ENCODE measurements at regions not wholly inside any gene's neighbourhood (a gene's known extent, or its start where the extent isn't known, plus 50 kb on each side); places are given as distances from the start of the nearest gene placed in this dataset.

DNA sequence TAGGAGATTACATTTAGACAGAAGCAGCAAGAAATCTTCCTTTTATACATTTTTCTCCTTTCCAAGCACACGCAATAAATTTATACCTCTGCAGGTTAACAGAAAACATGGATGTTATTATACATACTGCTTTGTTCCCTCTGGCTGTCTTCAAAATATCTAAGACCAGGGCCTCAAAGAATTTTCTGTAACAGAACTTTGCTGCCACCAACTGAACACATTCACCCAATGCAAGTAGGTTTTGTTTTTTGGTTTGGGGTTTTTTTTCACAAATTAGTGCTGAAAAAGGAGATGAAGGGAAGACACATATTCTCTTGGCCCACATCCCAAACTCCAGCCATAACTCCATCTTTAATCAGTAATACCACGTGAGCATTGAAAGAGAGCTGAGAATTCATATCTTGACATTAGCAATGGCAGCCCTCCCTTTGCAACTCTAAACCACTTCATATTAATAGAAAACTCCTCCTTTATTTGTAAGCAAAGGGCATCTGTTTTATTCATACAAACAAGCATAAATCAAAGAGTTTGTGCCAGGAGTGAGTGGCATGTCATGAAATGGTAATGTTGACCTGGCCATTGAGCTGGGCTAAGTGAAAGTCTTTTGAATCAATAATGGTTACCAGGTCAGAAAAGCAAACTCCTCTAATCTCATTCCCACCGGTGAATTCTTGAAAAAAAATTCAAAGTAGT, 150.8 kb upstream of the FSCB start:
- TF ChIP-seq CTCF (IDR thresholded peaks at IDR 0.05; ENCODE audit: insufficient read depth, low read depth, low read length, missing control alignments) = no peak
- no peak for DNase-seq (ENCODE audit: low read depth)
- no peak overlapping the region for H3K4me3 ChIP-seq (ENCODE audit: low read depth, low read length)

- no peak overlapping the region for H3K4me3 ChIP-seq (ENCODE audit: low read depth, low read length)
- TF ChIP-seq CTCF (IDR thresholded peaks at IDR 0.05; ENCODE audit: insufficient read depth, low read depth, low read length, missing control alignments) = no peak
- DNase-seq (ENCODE audit: low read depth) = no peak
Observed at GRCh38 chr14:44657203-44657602, 150.1 kb upstream of the FSCB start.

DNA sequence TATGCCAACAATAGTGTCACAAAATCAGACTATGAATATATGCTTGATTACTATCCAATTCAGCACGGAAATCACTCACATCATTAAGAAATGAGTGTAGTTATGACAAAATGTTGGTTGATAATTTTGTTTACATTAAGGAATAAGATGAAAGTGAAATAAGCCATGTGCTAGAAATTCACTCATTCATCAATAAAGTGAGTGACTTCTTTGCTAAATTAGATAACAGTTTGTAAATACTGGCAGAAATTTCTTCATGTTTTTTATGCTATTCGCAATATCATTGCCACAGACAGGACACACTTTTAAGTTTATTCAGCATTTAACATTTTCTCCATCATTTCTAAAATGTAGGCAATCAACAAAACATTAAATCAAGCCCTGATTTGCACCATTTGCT, 147.5 kb upstream of the FSCB start:
- H3K4me3 ChIP-seq (ENCODE audit: low read depth, low read length) = no peak overlapping the region
- no peak for TF ChIP-seq CTCF (IDR thresholded peaks at IDR 0.05; ENCODE audit: insufficient read depth, low read depth, low read length, missing control alignments)
- no peak for DNase-seq (ENCODE audit: low read depth)

- no peak overlapping the region for H3K4me3 ChIP-seq (ENCODE audit: low read depth, low read length)
- TF ChIP-seq CTCF (IDR thresholded peaks at IDR 0.05; ENCODE audit: insufficient read depth, low read depth, low read length, missing control alignments) = no peak
- DNase-seq (ENCODE audit: low read depth) = no peak
Observed at GRCh38 chr14:44653641-44654040, 146.6 kb upstream of the FSCB start.

- no peak overlapping the region for H3K4me3 ChIP-seq (ENCODE audit: low read depth, low read length)
- no peak for DNase-seq (ENCODE audit: low read depth)
- TF ChIP-seq CTCF (IDR thresholded peaks at IDR 0.05; ENCODE audit: insufficient read depth, low read depth, low read length, missing control alignments) = no peak
Observed at GRCh38 chr14:44652640-44653039, 145.6 kb upstream of the FSCB start.

- no peak for DNase-seq (ENCODE audit: low read depth)
- no peak overlapping the region for H3K4me3 ChIP-seq (ENCODE audit: low read depth, low read length)
- no peak for TF ChIP-seq CTCF (IDR thresholded peaks at IDR 0.05; ENCODE audit: insufficient read depth, low read depth, low read length, missing control alignments)
Observed at GRCh38 chr14:44649061-44649460, 142.0 kb upstream of the FSCB start.

DNA sequence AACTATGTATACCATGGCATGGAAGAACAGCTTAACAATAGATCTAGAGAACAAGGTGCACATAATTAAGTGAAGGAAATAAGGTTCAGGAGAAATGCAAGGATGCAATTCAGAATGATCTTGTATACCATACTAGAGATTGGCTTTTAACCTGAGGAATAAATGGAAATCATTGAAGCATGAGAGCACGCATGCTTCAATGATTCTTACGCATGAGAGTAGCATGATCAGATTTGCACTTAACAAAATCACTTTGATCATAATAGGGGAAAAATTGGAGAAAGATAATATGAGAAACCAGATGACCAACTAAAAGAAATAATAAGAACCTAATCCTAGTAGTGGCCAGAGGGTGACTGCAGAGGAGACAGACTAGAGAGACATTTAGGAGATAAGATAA, 133.3 kb upstream of the FSCB start:
- TF ChIP-seq CTCF (IDR thresholded peaks at IDR 0.05; ENCODE audit: insufficient read depth, low read depth, low read length, missing control alignments) = no peak
- no peak overlapping the region for H3K4me3 ChIP-seq (ENCODE audit: low read depth, low read length)
- DNase-seq (ENCODE audit: low read depth) = no peak
